B cell (primary cell): ENCODE measurements at regions not wholly inside any gene's neighbourhood (a gene's known extent, or its start where the extent isn't known, plus 50 kb on each side); places are given as distances from the start of the nearest gene placed in this dataset.

Source experiments
- CTCF ChIP-seq: fragments of 200-600 bp; IDR thresholded peaks from one replicate; pipeline ENCODE4 v1.8.0; 2022; ENCODE audit warnings: antibody characterized with exemption, mild to moderate bottlenecking
- EZH2 ChIP-seq: IDR thresholded peaks from 2 replicates; pipeline ENCODE4 v1.6.1; 2012; ENCODE audit warnings: borderline replicate concordance, low read depth, mild to moderate bottlenecking, moderate library complexity, low read length; ENCODE audit not compliant: insufficient read depth, poor library complexity, severe bottlenecking

GRCh38 chr16:87160234-87160636 lies 157.0 kb downstream of the C16orf95 start:
- TF ChIP-seq CTCF (no peak), EZH2 (no peak)
